Right lobe of liver (tissue), 4 donors: ENCODE measurements at regions not wholly inside any gene's neighbourhood (a gene's known extent, or its start where the extent isn't known, plus 50 kb on each side); places are given as distances from the start of the nearest gene placed in this dataset.
"Not testable (repeated sequence)": the region's sequence is repeated elsewhere in the genome, so short reads cannot be mapped to it uniquely, and the experiment has no call there.

ENCODE experiments used
- POLR2A ChIP-seq: fragments of 450-650 bp; IDR thresholded peaks from one replicate; pipeline ENCODE4 v1.6.1; 2017; ENCODE audit warnings: antibody characterized with exemption, mild to moderate bottlenecking
- TF ChIP-seq, protein P1 (sequence below), 4 donors: fragments of 200-600 bp in 3 of 4; fragments of 450-650 bp in 1 of 4; IDR thresholded peaks; one replicate each; pipeline versions ENCODE4 v1.5.1 to v1.8.0; 2016 to 2022; ENCODE audit warnings: antibody characterized with exemption in 4 of 4, mild to moderate bottlenecking in 2 of 4
- donor health status: DM: no; HTN: no; CAD: no.
- donor health status: DM: no; HTN: no; CAD: no.
- donor health status: DM: no; HTN: yes; CAD: no.

DNA sequence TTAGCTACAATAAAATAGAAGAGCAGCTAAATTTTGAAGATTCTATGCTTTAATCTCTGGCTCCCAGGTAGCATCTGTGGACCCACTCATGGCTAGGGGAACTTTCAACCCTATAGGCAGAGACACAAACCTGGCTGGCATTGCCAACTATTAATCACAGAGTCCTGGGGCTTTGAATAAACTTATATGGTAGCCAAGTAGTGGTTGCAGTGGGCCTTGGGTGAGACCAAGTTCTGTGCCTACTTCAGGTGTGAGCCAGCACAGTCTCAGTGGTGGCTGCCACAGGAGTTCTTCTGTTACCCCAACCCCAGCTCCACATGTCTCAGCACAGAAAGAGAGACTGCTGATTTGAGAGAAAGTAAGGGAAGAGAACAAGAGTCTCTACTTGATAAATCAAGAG, 1626.5 kb downstream of the SPATA31A7 start:
- TF ChIP-seq POLR2A: not testable (repeated sequence)
- TF ChIP-seq, protein P1, sequence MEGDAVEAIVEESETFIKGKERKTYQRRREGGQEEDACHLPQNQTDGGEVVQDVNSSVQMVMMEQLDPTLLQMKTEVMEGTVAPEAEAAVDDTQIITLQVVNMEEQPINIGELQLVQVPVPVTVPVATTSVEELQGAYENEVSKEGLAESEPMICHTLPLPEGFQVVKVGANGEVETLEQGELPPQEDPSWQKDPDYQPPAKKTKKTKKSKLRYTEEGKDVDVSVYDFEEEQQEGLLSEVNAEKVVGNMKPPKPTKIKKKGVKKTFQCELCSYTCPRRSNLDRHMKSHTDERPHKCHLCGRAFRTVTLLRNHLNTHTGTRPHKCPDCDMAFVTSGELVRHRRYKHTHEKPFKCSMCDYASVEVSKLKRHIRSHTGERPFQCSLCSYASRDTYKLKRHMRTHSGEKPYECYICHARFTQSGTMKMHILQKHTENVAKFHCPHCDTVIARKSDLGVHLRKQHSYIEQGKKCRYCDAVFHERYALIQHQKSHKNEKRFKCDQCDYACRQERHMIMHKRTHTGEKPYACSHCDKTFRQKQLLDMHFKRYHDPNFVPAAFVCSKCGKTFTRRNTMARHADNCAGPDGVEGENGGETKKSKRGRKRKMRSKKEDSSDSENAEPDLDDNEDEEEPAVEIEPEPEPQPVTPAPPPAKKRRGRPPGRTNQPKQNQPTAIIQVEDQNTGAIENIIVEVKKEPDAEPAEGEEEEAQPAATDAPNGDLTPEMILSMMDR (IDR thresholded peaks at IDR 0.05): not testable (repeated sequence)
